Thyroid gland (tissue), 4 donors: ENCODE measurements at regions not wholly inside any gene's neighbourhood (a gene's known extent, or its start where the extent isn't known, plus 50 kb on each side); places are given as distances from the start of the nearest gene placed in this dataset.

Experiments used
- POLR2A ChIP-seq, 2 donors: fragments of 450-650 bp; IDR thresholded peaks; one replicate each; pipeline ENCODE4 v1.6.1; 2017; ENCODE audit warnings: antibody characterized with exemption in 2 of 2, mild to moderate bottlenecking in 2 of 2, moderate library complexity in 1 of 2
- TF ChIP-seq, protein P1 (sequence below), 6 experiments: fragments of 200-600 bp in 3 of 6; fragments of 450-650 bp in 3 of 6; sonication (generic) in 3 of 6; IDR thresholded peaks; one replicate each; pipeline ENCODE4 v1.5.1; 2016 to 2019; ENCODE audit warnings: antibody characterized with exemption in 6 of 6, mild to moderate bottlenecking in 2 of 6, inconsistent platforms in 1 of 6, moderate library complexity in 1 of 6

DNA sequence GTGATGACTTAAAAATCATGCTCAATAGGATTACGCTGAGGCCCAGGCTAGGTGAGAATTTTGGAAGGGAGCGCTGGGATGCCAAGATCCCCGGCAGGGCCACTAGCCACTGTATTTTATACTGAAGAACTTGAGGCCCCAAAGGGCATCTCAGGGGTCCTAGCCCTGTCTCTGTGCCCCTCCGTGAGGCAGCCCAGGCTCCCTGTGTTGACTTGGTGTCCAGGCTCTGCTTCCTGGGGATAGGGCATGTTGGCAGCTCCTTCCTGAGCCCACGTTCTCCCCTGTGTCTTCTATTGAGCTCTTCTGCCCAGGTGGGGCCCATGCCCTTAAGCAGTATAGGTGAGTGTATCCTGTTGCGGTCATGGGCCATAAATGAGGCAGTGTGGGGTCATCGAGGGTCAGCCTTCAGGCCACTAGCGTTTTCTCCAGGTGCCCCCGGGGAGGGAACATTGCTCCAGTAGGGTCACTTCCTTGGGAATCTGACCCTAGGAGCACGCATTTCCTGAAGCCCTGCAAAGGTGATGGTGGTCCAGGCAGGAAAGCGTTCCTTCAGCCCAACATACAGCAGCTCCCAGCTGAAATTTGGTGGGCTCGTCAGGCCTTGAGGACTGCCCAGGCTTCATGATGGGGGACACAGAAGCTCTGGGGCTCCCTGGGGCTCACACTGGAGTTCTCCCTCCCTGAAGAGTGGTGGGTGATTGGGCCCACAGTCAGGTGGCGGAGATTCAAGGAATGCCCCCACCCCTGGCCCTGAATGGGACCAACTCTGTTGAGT lies 189.4 kb downstream of the UBE3A start:
- TF ChIP-seq, protein P1, sequence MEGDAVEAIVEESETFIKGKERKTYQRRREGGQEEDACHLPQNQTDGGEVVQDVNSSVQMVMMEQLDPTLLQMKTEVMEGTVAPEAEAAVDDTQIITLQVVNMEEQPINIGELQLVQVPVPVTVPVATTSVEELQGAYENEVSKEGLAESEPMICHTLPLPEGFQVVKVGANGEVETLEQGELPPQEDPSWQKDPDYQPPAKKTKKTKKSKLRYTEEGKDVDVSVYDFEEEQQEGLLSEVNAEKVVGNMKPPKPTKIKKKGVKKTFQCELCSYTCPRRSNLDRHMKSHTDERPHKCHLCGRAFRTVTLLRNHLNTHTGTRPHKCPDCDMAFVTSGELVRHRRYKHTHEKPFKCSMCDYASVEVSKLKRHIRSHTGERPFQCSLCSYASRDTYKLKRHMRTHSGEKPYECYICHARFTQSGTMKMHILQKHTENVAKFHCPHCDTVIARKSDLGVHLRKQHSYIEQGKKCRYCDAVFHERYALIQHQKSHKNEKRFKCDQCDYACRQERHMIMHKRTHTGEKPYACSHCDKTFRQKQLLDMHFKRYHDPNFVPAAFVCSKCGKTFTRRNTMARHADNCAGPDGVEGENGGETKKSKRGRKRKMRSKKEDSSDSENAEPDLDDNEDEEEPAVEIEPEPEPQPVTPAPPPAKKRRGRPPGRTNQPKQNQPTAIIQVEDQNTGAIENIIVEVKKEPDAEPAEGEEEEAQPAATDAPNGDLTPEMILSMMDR (IDR thresholded peaks at IDR 0.05): no peak
- TF ChIP-seq POLR2A (IDR thresholded peaks at IDR 0.05): no peak
